GM23248 (cell line): ENCODE measurements at regions not wholly inside any gene's neighbourhood (a gene's known extent, or its start where the extent isn't known, plus 50 kb on each side); places are given as distances from the start of the nearest gene placed in this dataset.

Experiments used
- EZH2 ChIP-seq: fragments of 200-600 bp; sonication (generic); IDR thresholded peaks from 2 replicates; pipeline ENCODE4 v1.6.1; 2018; ENCODE audit warnings: antibody characterized with exemption, mild to moderate bottlenecking; ENCODE audit not compliant: insufficient read depth, poor library complexity, severe bottlenecking
- EZH2phosphoT487 ChIP-seq: fragments of 200-600 bp; sonication (generic); IDR thresholded peaks from 2 replicates; pipeline ENCODE4 v1.6.1; 2018; ENCODE audit warnings: antibody characterized with exemption, moderate library complexity, mild to moderate bottlenecking, low read depth; ENCODE audit not compliant: insufficient read depth

DNA sequence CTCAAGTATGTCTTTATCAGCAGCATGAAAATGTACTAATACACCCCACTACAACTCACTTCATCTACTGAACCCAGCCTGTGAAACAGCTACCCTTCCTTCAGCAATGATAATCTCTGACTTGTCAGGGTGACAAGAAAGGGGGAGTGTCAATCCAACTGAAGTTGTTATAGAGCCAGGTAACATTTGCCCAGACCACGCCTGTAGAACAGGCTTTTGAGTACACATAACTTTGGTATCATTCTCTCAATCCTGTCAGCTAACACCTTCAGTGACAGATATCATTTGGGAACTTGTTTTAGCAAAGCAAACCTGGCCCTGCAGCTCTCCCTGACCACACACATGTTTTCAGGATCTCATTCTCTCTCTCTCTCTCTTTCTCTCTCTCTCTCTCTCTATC lies 592.2 kb downstream of the SMARCA1 start:
- TF ChIP-seq EZH2 (no peak), EZH2phosphoT487 (no peak)
